HCT116 (cell line): ENCODE measurements at regions not wholly inside any gene's neighbourhood (a gene's known extent, or its start where the extent isn't known, plus 50 kb on each side); places are given as distances from the start of the nearest gene placed in this dataset.

ENCODE experiments used
- CBX3 ChIP-seq: IDR thresholded peaks from 2 replicates; pipeline ENCODE4 v1.6.1; 2012; ENCODE audit warnings: low read depth
- CEBPB ChIP-seq: IDR thresholded peaks from 2 replicates; pipeline ENCODE4 v1.6.1; 2012; ENCODE audit warnings: low read depth
- EGR1 ChIP-seq: IDR thresholded peaks from 2 replicates; pipeline ENCODE4 v1.6.1; 2012; ENCODE audit warnings: low read depth
- EZH2 ChIP-seq: fragments of 200-600 bp; sonication (generic); IDR thresholded peaks from 2 replicates; pipeline ENCODE4 v1.6.1; 2017; ENCODE audit warnings: antibody characterized with exemption, mixed run types
- EZH2phosphoT487 ChIP-seq: fragments of 200-600 bp; IDR thresholded peaks from 2 replicates; pipeline ENCODE4 v1.6.1; 2018; ENCODE audit warnings: antibody characterized with exemption, borderline replicate concordance
- POLR2A ChIP-seq: IDR thresholded peaks from 2 replicates; pipeline ENCODE4 v1.7.0; 2011; ENCODE audit warnings: borderline replicate concordance; ENCODE audit not compliant: insufficient read depth, insufficient read length; ENCODE audit errors: extremely low read depth
- RAD21 ChIP-seq: IDR thresholded peaks from 2 replicates; pipeline ENCODE4 v1.6.1; 2012; ENCODE audit warnings: low read depth, mild to moderate bottlenecking
- REST ChIP-seq: IDR thresholded peaks from 2 replicates; pipeline ENCODE4 v1.6.1; 2012; ENCODE audit warnings: low read depth
- SIN3A ChIP-seq: IDR thresholded peaks from 2 replicates; pipeline ENCODE4 v1.6.1; 2012; ENCODE audit warnings: low read depth
- YY1 ChIP-seq: IDR thresholded peaks from 2 replicates; pipeline ENCODE4 v1.6.1; 2011; ENCODE audit warnings: low read length, low read depth, moderate library complexity, mild to moderate bottlenecking; ENCODE audit not compliant: insufficient replicate concordance; ENCODE audit errors: extremely low read depth
- ZNF274 ChIP-seq: fragments of 200-500 bp; sonication (Bioruptor generic); IDR thresholded peaks from 2 replicates; pipeline ENCODE4 v1.6.1; 2014; ENCODE audit warnings: mild to moderate bottlenecking, low read depth, low read length, inconsistent platforms
- TF ChIP-seq, protein P1 (sequence below), 3 experiments: fragments of 200-600 bp in 1 of 3; sonication (generic) in 1 of 3; IDR thresholded peaks in 2 of 3; conservative IDR thresholded peaks in 1 of 3; 2 replicates each; pipeline ENCODE4 v1.5.1; 2012 to 2017; ENCODE audit warnings: low read depth in 2 of 3, low read length in 2 of 3, antibody characterized with exemption in 1 of 3, borderline replicate concordance in 1 of 3, control low read depth in 1 of 3, mild to moderate bottlenecking in 1 of 3, mixed read lengths in 1 of 3, mixed run types in 1 of 3, moderate library complexity in 1 of 3; ENCODE audit not compliant: insufficient read depth in 1 of 3

GRCh38 chrX:121320441-121320840, 273.0 kb downstream of the GLUD2 start:
- TF ChIP-seq EZH2: no peak
- TF ChIP-seq, protein P1, sequence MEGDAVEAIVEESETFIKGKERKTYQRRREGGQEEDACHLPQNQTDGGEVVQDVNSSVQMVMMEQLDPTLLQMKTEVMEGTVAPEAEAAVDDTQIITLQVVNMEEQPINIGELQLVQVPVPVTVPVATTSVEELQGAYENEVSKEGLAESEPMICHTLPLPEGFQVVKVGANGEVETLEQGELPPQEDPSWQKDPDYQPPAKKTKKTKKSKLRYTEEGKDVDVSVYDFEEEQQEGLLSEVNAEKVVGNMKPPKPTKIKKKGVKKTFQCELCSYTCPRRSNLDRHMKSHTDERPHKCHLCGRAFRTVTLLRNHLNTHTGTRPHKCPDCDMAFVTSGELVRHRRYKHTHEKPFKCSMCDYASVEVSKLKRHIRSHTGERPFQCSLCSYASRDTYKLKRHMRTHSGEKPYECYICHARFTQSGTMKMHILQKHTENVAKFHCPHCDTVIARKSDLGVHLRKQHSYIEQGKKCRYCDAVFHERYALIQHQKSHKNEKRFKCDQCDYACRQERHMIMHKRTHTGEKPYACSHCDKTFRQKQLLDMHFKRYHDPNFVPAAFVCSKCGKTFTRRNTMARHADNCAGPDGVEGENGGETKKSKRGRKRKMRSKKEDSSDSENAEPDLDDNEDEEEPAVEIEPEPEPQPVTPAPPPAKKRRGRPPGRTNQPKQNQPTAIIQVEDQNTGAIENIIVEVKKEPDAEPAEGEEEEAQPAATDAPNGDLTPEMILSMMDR (IDR thresholded peaks at IDR 0.05 in 2 of 3, conservative IDR thresholded peaks at IDR 0.05 in 1 of 3; ENCODE audit: borderline replicate concordance in 1 of 3, insufficient read depth in 1 of 3, low read depth in 2 of 3, low read length in 2 of 3): no peak
- TF ChIP-seq YY1: no peak
- no peak for TF ChIP-seq EZH2phosphoT487
- no peak for TF ChIP-seq POLR2A
- TF ChIP-seq CBX3: no peak
- TF ChIP-seq SIN3A: no peak
- no peak for TF ChIP-seq CEBPB
- no peak for TF ChIP-seq ZNF274
- TF ChIP-seq REST: no peak
- TF ChIP-seq RAD21: no peak
- TF ChIP-seq EGR1: no peak
